A204.1 (cell line): ENCODE measurements at regions not wholly inside any gene's neighbourhood (a gene's known extent, or its start where the extent isn't known, plus 50 kb on each side); places are given as distances from the start of the nearest gene placed in this dataset.

Experiments
- FAIRE-seq: peaks from 2 replicates; lab custom pipeline; 2012; peaks lifted over from hg19 to GRCh38; lab: Jason Lieb, UNC

GRCh38 chr3:57009802-57010201 lies 50.7 kb upstream of the SPATA12 start:
- FAIRE-seq: no peak

- FAIRE-seq: no peak
Observed at GRCh38 chr3:57009367-57009766, 51.1 kb upstream of the SPATA12 start.

GRCh38 chr3:57007521-57008460 lies 52.7 kb upstream of the SPATA12 start:
- no peak for FAIRE-seq

DNA sequence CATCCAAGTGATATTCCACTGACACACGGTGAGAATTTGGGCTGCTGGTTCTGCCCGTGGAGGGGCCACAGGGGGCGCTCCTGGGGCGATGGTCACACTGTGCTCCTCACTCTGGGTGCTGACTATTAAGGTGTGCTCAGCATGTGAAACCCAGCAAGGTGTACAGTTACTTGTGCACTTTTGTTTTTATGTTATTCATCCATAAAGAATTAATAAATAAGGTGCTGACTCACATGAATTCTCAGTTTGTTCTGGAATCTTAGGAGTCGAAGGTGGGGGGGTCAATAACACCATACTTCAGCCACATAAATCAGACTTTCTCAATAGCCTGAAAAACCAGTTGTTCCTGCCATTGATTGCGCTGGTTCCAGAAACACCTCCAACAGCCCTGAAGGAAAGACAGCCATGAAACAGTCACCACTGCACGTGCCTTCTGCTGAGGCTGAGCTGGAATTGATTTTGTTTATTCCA lies 53.5 kb upstream of the SPATA12 start:
- no peak for FAIRE-seq

DNA sequence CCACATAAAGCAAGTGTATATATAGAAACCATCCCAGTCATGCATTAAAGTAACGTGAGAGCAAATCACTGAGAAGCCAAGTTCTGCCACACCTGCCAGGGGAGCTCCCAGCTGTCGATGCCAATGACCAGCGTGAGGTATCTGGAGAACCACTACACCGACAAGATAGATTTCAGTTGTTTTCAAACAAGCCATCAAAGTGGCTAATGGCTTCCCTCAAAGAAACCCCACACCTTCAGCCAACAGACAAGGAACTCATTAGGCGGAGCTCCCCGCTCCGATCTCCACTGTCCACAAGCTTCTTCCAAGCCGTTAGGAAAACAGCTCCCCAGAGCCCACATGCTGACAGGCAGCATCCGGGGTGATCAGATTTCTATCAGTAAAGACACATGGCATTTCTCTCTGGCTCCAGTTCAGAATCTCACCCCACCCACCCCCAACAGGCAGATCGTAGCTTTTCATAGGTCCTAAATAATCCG lies 54.2 kb upstream of the SPATA12 start:
- FAIRE-seq: no peak

DNA sequence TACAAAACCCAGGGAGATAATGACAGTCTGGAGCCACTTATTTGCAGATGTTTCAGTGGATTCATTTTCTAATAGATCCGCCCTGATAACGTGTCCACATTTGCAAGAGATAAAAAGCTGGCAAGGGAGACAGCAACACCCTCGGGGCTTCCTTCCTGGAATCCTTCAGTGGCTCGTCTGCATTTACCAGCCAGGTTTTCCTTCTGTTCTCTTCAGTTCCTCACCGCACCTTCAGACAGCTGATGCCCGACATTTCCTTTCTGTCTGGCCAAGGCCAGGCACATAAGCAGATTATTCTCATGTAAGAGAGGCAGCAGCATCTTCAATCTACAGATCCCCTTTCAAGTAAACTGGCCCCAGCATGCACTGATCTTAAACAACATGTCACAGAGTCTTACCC lies 56.2 kb upstream of the SPATA12 start:
- FAIRE-seq: no peak

DNA sequence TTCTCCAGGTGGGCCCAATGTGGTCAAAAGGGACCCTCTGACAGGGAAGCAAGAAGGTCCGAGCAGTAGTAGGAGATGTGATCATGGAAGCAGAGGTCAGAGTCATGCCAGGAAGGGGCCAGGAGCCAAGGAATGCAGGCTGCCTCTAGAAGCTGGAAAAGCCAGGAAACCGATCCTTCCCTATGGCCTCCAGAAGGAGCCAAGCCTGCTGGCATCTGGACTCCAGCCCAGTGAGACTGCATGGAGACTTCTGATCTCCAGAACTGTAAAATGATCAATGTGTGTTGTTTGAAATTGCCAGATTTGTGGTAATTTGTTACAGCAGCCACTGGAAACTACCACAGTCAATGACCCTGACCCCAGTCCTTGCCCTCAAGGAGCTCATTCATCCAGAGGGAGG lies 56.8 kb upstream of the SPATA12 start:
- no peak for FAIRE-seq

GRCh38 chr3:57001356-57001755 lies 59.1 kb upstream of the SPATA12 start:
- no peak for FAIRE-seq

DNA sequence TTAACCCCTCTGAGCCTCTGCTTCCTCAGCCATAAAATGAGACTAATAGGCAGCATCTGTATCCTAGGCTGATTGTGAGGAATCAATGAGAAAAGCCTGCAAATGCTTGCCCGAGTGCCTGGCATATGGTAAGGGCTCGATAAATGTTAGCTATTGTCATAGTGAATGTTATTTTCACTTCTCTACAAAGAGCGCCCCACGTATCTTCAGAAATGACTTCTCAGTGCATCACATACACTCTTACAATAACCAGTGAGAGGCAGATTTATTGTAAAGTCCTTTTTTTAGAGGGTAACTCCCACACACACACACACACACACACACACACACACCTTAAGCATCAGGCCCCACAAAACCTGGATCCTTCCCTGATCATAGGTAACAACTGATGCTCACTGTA lies 60.5 kb upstream of the SPATA12 start:
- FAIRE-seq: no peak

GRCh38 chr3:56999547-56999946 lies 60.9 kb upstream of the SPATA12 start:
- FAIRE-seq: no peak

GRCh38 chr3:56998076-56998529 lies 62.4 kb upstream of the SPATA12 start:
- FAIRE-seq: no peak

GRCh38 chr3:56997675-56998074 lies 62.8 kb upstream of the SPATA12 start:
- no peak for FAIRE-seq

DNA sequence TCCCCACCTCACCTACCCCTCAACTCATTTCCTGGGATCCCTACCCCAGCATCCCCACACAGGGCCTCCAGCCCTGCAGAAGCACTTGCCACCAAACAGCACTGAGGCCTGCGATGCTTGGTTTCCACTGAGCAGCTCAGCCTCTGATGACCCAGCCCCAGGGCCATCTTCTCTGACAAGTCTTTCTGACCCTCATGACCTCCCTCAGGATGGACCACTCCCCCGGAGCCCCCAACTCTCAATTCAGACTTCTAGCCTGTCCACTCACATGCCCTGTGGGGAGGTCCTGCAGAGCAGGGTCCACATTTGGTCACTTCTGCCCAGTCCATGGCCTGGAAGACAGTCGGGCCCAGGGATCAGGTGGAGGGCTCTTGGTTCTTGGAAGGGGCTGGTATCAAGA lies 63.4 kb upstream of the SPATA12 start:
- no peak for FAIRE-seq

DNA sequence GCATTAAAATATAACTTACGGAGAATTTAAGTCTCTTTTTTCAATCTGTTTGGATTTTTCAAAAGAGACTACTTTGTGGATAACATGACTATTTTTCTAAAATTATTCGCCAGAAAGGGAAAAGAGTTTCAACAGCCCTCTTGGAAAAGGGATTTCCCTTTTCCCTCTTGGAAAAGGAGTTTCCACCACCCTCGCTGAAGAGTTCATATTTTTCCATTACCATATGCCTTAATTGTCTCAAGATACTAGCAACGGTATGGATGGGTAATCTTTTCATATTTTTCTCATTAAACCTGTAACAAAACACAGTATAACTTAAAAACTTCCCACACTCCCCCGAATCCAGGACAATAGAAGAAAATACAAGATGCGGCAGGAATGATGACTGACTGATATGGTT lies 66.1 kb upstream of the SPATA12 start:
- FAIRE-seq: no peak

DNA sequence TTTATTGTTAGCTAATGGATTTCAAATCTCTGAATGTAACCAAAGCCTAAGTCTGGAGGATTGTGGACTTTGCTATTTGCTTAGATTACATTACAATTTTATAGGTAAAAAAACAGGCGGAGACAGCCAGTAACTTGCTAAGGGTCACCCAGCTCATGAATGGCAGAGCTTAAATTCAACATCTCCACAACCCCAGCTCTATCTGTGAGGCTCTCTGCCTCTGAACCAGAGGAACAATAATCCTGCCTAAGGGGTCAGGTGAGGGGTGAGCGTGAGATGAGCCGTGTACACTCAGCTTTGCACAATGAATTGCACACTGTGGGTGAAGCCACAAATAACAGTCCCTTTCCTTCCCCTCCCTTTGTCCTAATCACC lies 69.8 kb upstream of the SPATA12 start:
- FAIRE-seq: no peak

- no peak for FAIRE-seq
Observed at GRCh38 chr3:56989977-56990640, 70.4 kb upstream of the SPATA12 start.

DNA sequence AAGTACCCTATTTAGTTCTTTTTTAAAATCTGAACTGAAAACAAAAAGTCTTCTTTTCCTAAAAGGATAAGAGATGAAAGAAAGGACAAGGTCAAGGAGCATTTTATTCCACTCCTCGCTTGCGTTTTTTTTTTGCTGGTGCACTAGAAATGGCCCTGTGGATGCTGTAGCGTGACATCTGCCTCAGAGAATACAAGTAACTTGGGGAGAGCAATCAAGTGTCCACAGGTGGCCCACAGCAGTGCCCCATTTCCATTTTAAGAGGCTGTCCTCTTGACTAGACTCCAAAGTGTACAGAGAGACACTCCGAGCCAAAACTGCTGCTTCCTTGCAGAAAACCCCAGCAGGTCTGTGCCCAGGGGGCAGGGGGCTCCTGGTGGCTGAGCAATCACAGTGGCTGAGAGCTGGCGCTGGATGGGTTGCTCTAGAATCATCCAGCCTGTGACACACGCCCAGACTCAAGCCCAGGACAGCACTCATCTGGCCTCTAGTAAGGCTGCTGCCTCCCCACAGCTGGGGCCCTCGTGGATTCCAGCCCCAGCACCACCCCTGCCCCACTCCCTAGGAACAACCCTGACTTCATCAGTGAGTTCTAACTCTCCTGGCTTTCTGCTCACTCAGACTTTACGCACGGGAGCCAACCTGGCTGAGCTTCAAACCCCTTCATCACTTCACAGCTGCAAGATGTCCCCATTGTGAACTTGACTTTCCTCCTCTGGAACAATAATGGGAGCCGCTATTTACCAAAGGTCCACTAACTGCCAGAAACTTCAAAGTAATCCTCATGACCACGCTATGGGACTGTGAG lies 71.1 kb upstream of the SPATA12 start:
- FAIRE-seq: no peak

- peak; percentile 89 for FAIRE-seq
Observed at GRCh38 chr3:56988458-56989168, 71.9 kb upstream of the SPATA12 start.

GRCh38 chr3:56987238-56987895 lies 73.1 kb upstream of the SPATA12 start:
- no peak for FAIRE-seq

DNA sequence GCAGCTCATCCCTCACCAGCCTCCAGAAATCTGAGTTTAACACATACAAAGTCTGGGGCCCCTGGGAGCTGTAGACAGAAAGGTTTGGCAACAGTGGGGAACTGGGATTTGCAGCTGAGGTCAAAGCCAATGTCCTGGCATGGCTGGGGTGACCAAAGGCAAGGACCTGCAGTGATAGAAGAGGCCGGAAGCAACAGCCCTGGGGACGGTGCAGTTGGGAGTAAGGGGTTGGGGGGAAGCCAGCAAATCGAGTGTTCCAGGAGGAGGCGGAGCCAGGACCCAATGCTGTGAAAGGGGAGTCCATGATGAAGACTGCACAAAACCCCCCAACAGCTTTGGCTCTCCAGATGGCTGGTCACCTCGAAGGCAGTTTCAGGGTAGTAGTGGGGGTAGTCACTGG lies 74.1 kb upstream of the SPATA12 start:
- no peak for FAIRE-seq

DNA sequence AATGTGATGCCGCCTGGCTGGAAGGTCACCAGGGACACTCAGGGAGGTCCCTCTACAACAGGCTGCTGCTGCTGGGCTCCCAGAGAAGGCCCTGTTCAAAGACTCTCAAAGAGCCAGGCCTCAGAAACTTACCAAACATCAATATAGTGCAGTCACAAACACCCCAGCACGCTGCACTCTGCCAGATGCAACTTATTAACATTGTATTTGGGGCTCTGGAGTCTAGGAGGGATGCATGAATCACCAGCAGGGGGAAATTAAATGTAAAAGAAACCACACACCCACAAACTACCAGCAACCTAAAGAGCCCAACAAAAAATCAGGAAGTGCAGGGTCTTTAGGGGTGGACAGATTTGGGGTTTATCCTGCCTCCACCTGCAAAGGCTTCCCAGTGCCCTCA lies 74.6 kb upstream of the SPATA12 start:
- FAIRE-seq: no peak
